ENCODE measurements at regions not wholly inside any gene's neighbourhood (a gene's known extent, or its start where the extent isn't known, plus 50 kb on each side); places are given as distances from the start of the nearest gene placed in this dataset.
A peak's percentile ranks its signal among the peaks of the same experiment; 100 is the strongest.

DNA sequence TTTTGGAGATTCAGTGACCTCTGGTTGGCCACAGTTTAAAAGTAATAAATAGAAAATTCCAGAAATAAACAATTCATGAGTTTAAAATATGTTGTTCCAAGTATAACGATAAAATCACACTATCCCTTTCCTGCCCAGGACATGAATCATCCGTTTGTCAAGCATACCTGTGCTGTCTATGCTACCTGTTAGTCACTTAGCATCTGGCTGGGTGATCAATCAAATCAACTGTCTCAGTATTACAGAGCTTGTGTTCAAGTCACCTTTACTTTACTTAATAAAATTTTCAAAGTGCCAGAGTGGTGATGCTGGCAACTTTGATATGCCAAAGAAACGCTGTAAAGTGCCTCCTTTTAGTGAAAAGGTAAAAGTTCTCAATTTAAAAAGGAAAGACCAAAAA, 979.5 kb upstream of the NDST4 start:
- no peak overlapping the region for H2BK5ac ChIP-seq (ENCODE audit: insufficient read length, low read length)
- DNase-seq, result no peak
- no peak overlapping the region for H4K91ac ChIP-seq (ENCODE audit: insufficient read length, low read depth, low read length)
- H2BK15ac ChIP-seq (ENCODE audit: low read depth, low read length), result no peak overlapping the region
- peak overlapping the region in 1 of 3 experiments; percentile 11; a peak in 2 of 7 replicates for H3K27ac Mint-ChIP-seq
- no peaks in the 10 kb centered on the region; the same call in 1 of the 2 replicates for H3K27me3 Mint-ChIP-seq (ENCODE audit: low read depth)
- H3K23ac ChIP-seq (ENCODE audit: insufficient read length, low read depth, low read length), result no peak overlapping the region
- H3K14ac ChIP-seq (ENCODE audit: insufficient read depth, low read length), result no peak overlapping the region
- H3K79me2 ChIP-seq (ENCODE audit: insufficient read depth, low read length), result no peaks in the 10 kb centered on the region
- no peaks in the 10 kb centered on the region for H3K79me1 ChIP-seq (ENCODE audit: insufficient read depth, low read depth, low read length, poor library complexity, severe bottlenecking)
- H3K56ac ChIP-seq (ENCODE audit: insufficient read length, low read depth, low read length), result no peak overlapping the region
- H3K27ac ChIP-seq (ENCODE audit: insufficient read length, low read depth, low read length), result no peak overlapping the region
- WGBS (ENCODE audit: extremely low coverage, insufficient read length, low lambda C conversion rate), result no CpG with 5 or more reads among the region's 3 CpGs
- peaks cover under 1% of the 10 kb centered on the region for H3K9me3 ChIP-seq (ENCODE audit: control insufficient read depth, low read depth, low read length)
- H4K5ac ChIP-seq (ENCODE audit: insufficient read length, low read depth, low read length), result no peak overlapping the region
- H3K9ac ChIP-seq (ENCODE audit: extremely low read depth, insufficient read length, low read length), result no peak overlapping the region
- no peaks in the 10 kb centered on the region for H3K23me2 ChIP-seq (ENCODE audit: insufficient read length, low read depth, low read length, poor library complexity, severe bottlenecking)
- H3T11ph ChIP-seq (ENCODE audit: low read length), result no peak overlapping the region
- H3K4me3 Mint-ChIP-seq, result no peak overlapping the region
- H2BK12ac ChIP-seq (ENCODE audit: insufficient read length, low read depth, low read length), result no peak overlapping the region
- H3K9me3 Mint-ChIP-seq, result peaks cover 17 to 20% of the 10 kb centered on the region in 2 experiments
- H3K36me3 Mint-ChIP-seq (ENCODE audit: insufficient read depth in 1 of 3, low read depth in 3 of 3), result peaks cover 15 to 19% (median 18%) of the 10 kb centered on the region in 3 experiments
- no peak overlapping the region for H3K18ac ChIP-seq (ENCODE audit: insufficient read length, low read depth, low read length)
- no peaks in the 10 kb centered on the region; the same call in 1 of the 2 replicates for H3K27me3 ChIP-seq (ENCODE audit: insufficient read depth, low read length)
- H2AFZ ChIP-seq (ENCODE audit: low read length), result no peak overlapping the region
- no peak overlapping the region for H2BK20ac ChIP-seq (ENCODE audit: low read depth, low read length, poor library complexity, severe bottlenecking)
- no peaks in the 10 kb centered on the region for H4K20me1 ChIP-seq (ENCODE audit: control insufficient read depth, insufficient read depth, insufficient read length)
- no peak overlapping the region for H3K4ac ChIP-seq (ENCODE audit: low read depth, low read length)
- no peak overlapping the region for H4K8ac ChIP-seq (replicated peaks; ENCODE audit: insufficient read length, low read depth, low read length)
- no peak overlapping the region for H2BK120ac ChIP-seq (ENCODE audit: low read depth, low read length, poor library complexity, severe bottlenecking)
- no peak overlapping the region for H3K4me2 ChIP-seq (ENCODE audit: insufficient read depth, insufficient read length, low read length)
- H2AK5ac ChIP-seq (ENCODE audit: insufficient read length, low read length), result no peak overlapping the region
- H3K4me1 Mint-ChIP-seq, result peaks cover 6 to 12% of the 10 kb centered on the region in 2 experiments
- no peaks in the 10 kb centered on the region for H3K4me1 ChIP-seq (ENCODE audit: insufficient read depth, low read length)
- TF ChIP-seq, protein P1, sequence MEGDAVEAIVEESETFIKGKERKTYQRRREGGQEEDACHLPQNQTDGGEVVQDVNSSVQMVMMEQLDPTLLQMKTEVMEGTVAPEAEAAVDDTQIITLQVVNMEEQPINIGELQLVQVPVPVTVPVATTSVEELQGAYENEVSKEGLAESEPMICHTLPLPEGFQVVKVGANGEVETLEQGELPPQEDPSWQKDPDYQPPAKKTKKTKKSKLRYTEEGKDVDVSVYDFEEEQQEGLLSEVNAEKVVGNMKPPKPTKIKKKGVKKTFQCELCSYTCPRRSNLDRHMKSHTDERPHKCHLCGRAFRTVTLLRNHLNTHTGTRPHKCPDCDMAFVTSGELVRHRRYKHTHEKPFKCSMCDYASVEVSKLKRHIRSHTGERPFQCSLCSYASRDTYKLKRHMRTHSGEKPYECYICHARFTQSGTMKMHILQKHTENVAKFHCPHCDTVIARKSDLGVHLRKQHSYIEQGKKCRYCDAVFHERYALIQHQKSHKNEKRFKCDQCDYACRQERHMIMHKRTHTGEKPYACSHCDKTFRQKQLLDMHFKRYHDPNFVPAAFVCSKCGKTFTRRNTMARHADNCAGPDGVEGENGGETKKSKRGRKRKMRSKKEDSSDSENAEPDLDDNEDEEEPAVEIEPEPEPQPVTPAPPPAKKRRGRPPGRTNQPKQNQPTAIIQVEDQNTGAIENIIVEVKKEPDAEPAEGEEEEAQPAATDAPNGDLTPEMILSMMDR (conservative IDR thresholded peaks at IDR 0.05), result no peak
